ENCODE measurements at regions not wholly inside any gene's neighbourhood (a gene's known extent, or its start where the extent isn't known, plus 50 kb on each side); places are given as distances from the start of the nearest gene placed in this dataset.
"Not testable (repeated sequence)": the region's sequence is repeated elsewhere in the genome, so short reads cannot be mapped to it uniquely, and the experiment has no call there.

DNA sequence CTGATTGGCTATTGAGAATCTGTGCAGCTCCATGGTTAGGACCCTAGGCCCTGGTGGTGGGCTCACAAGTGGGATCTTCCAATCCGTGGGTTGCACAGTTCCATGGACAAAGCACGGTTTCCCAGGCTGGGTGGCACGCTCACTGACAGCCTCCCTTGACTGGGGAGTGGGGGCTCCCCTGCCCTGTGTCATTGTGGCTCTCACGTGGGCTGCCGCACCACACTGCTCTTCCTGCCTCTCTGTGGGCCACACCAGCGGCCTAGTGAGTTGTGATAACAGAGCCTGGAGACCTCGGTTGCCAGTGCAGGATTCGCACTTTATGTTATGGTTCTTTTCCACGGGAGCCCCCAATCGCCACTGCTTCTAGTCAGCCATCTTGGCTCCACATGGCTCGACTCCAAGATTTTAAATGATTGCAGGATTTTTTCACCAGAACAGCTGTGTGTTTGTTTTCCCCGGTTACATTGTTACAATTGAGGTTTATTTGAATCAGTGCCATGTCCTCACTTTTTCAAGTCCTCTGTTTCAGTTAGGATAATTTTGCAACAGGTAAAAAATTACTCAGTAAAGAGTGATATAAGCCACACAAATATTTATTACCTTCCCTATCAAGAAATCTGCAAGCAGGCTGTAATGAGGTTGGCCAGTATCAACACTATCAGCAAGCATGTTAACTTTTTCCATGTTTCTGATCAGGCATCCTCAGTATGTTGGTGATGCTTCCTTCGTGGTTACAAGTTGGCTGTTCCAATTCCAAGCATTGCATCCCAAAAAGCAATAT lies 253.8 kb downstream of the ZNF608 start:
- no peak for DNase-seq
- Histone ChIP-seq H3K9me3 (peaks cover 0 to 20% (median 9%) of the 10 kb centered on the region in 12 donors), H3K27me3 (no peaks in the 10 kb centered on the region), H3K27ac (no peak overlapping the region), H3K4me3 (no peak overlapping the region), H3K36me3 (no peaks in the 10 kb centered on the region), H3K4me1 (no peaks in the 10 kb centered on the region)
- no peak for ATAC-seq
- intact Hi-C loops (cut with DNase I) = no loop called here
- TF ChIP-seq, protein P1, sequence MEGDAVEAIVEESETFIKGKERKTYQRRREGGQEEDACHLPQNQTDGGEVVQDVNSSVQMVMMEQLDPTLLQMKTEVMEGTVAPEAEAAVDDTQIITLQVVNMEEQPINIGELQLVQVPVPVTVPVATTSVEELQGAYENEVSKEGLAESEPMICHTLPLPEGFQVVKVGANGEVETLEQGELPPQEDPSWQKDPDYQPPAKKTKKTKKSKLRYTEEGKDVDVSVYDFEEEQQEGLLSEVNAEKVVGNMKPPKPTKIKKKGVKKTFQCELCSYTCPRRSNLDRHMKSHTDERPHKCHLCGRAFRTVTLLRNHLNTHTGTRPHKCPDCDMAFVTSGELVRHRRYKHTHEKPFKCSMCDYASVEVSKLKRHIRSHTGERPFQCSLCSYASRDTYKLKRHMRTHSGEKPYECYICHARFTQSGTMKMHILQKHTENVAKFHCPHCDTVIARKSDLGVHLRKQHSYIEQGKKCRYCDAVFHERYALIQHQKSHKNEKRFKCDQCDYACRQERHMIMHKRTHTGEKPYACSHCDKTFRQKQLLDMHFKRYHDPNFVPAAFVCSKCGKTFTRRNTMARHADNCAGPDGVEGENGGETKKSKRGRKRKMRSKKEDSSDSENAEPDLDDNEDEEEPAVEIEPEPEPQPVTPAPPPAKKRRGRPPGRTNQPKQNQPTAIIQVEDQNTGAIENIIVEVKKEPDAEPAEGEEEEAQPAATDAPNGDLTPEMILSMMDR (IDR thresholded peaks at IDR 0.05) = no peak
- no peak for TF ChIP-seq POLR2A (IDR thresholded peaks at IDR 0.05)
- WGBS, 4 donors = 87 to 91% (median 89%) methylated on average over 12 to 13 of the region's 13 CpGs

DNA sequence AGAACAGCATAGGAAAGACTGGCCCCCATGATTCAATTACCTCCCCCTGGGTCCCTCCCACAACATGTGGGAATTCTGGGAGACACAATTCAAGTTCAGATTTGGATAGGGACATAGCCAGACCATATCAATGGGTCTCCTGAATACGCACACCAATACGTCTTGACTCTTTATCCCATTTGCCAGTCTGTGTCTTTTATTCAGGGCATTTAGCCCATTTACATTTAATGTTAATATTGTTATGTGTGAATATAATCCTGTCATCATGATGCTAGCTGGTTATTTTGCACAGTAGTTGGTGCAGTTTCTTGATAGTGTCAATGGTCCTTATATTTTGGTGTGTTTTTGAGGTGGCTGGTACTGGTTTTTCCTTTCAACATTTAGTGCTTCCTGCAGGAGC lies 256.1 kb downstream of the ZNF608 start:
- H3K27me3 ChIP-seq; DNase-seq; H3K27ac ChIP-seq; H3K4me3 ChIP-seq; intact Hi-C loops (cut with DNase I); ATAC-seq; H3K36me3 ChIP-seq; H3K4me1 ChIP-seq: not testable (repeated sequence)
- peaks cover 0 to 28% (median 9%) of the 10 kb centered on the region in 12 donors for H3K9me3 ChIP-seq
- WGBS, 4 donors = 93 to 100% (median 98%) methylated on average over 2 of the region's 2 CpGs

DNA sequence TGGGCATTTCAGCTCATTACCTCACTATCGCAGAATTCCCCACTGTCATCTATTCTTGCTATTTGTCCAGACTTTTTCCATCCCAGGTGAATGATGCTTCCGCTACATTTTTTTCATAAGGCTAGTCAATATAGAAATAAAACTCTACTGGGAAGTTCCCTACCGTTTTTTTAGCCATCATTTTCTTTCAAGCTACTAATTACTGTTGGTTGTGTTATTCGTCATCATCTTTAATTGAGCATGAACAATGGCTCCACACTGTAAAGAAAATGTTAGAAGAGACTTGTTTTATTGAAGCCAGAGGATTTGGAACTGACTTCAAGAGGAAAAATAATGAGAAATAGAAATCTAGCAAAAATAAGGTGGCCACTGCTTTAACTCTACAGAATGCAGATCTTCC lies 265.0 kb downstream of the ZNF608 start:
- 93 to 96% (median 94%) methylated on average over 4 of the region's 4 CpGs for WGBS, 4 donors

DNA sequence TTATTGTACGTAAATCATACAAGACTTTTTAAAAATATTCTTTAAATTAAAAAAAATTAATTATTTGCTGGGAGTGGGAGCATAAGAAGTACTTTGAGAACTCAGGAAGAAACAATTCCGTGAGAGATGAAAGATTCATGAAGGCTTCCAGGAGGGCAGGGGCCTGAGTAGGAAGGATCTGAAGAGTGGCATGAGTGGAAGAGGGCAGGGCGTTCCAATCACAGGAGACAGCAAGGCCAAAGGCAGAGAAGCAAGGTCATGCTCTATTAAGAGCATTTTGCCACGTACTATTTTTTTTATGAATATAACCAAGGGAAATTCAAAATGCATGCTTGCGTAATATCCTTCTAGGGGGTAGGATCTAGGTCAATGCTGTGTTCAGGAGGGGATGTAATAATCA lies 265.5 kb downstream of the ZNF608 start:
- no peaks in the 10 kb centered on the region for H3K9me3 ChIP-seq
- no peak overlapping the region for H3K4me3 ChIP-seq
- H3K27me3 ChIP-seq = no peaks in the 10 kb centered on the region
- WGBS, 4 donors = 82 to 88% (median 83%) methylated on average over 5 of the region's 5 CpGs
- no peak for TF ChIP-seq POLR2A (IDR thresholded peaks at IDR 0.05)
- TF ChIP-seq, protein P1 (IDR thresholded peaks at IDR 0.05) = no peak
- no peak overlapping the region for H3K27ac ChIP-seq
- H3K4me1 ChIP-seq = peaks cover 0 to 26% (median 0%) of the 10 kb centered on the region in 12 donors
- intact Hi-C loops (cut with DNase I) = no loop called here
- DNase-seq (no peak), ATAC-seq (peak in 2 of 4 donors; percentile 40 to 41)
- H3K36me3 ChIP-seq = no peaks in the 10 kb centered on the region

More for the DNA sequence above, 265.0 kb downstream of the ZNF608 start:
- Histone ChIP-seq H3K4me3 (no peak overlapping the region), H3K36me3 (no peaks in the 10 kb centered on the region), H3K27ac (no peak overlapping the region), H3K27me3 (no peaks in the 10 kb centered on the region), H3K4me1 (peaks cover 0 to 26% (median 0%) of the 10 kb centered on the region in 12 donors), H3K9me3 (peaks cover 0 to 1% (median 0%) of the 10 kb centered on the region in 12 donors)
- ATAC-seq = no peak
- TF ChIP-seq, protein P1 (IDR thresholded peaks at IDR 0.05) = no peak
- TF ChIP-seq POLR2A (IDR thresholded peaks at IDR 0.05) = no peak
- DNase-seq = no peak
- intact Hi-C loops (cut with DNase I) = no loop called here
